Fibroblast of skin of left quadriceps (primary cell): ENCODE measurements at regions not wholly inside any gene's neighbourhood (a gene's known extent, or its start where the extent isn't known, plus 50 kb on each side); places are given as distances from the start of the nearest gene placed in this dataset.

Experiments used
- DNase-seq, 2 experiments: peaks; one replicate each; pipeline ENCODE4 v3.0.0-alpha.2; 2013; ENCODE audit warnings: low read depth in 2 of 2

DNA sequence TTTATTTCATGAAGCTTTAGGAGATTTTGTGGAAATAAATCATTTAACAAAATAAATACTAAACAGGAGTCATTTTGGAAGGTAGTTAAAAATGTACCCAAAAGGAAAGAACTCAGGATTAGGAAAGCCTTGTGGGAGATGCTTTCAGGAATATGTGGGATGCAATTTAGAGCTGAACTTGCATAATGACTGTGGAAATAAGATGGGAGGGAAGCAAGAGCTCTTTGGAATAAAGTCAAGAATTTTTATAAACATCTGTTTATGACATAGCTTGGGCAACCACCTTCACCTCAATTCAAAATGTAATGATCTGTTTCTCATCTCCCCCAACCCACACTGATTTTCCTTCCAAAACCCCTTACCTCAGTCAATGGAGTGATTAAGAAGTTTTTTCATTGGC lies 623.8 kb downstream of the FAT4 start:
- DNase-seq = peak; percentile 10

DNA sequence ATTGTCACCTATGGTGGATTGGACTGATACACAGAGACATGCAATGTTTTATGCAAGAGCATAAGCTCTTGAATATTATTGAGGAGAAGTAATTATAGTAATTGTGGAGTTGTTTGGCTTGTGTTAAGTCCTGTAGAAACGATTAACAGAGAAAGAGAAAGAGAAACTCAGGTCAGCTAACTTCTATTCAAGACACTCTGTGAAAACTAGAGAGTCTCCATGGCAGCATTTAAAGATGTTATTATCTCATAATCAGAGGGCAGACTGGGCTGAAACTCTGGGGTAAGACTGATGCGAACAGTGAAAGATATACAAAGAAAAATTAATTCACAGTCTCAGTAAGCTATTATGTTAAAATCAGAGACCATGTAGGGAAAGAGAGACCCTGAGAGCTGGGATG lies 625.7 kb downstream of the FAT4 start:
- no peak for DNase-seq

DNA sequence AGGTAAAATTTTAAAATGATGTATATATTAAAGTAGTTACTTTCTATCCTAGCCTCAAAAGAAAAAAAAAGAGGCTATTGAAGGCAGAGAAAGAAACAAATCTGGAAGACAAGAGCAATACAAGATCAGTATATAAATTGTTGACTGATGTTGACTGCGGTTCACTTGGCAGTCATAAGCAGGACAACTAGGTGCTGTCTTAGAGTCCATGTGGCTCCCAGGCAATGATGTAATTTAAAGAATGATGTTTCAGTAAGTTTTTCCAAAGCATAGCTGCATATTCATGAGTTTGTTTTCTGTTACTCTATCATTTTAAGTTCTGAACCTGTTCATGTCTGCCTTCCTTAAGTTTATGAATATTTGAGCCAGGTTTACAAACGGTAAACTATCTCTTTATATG lies 630.2 kb downstream of the FAT4 start:
- no peak for DNase-seq

DNA sequence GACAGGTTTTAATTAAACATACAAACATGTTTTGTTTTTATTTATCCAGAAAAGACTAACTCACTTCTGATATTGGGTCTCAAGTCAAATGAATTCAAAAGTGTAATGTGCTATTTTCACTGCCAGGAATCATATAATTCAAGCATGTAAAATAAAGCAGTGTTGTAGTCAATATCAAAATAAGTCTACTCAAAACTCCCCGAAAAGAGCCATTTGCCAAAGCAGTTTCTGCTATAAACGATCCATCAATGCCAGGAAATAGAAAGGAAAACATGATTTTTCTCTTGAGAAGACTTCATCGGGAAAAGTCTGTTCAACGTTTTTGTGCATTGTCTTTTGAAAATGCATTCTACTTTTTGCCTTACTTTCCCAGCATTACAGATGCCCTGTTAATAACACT lies 633.3 kb downstream of the FAT4 start:
- DNase-seq = no peak

DNA sequence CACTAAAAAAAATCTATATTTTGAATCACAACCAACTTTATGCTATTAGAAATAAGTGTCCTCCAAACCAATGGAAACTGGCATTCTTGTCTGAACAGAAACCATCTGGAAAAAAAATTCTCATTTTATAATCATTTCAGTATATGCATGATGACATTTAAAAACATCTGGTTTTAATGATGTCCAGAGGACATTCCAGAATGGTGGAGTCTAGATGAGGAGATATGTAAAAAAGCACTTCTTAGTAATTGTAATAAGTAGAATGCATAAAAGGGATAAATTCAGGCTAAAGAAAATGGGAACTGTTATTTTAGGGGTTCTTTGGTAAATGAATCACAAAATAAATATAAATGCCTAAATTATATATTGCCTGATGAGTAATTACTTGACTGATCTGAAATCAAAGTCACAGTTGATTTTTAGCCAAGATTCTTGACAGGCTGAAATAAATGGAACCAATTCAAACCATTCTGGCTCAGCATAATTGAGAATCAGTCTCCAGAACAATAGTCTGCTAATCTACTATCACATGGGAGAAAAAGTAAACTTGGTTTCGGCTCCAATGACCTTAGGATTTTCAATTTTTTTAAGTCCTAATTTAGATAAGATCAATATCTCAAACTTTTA lies 636.6 kb downstream of the FAT4 start:
- peak; percentile 80 to 84 for DNase-seq

DNA sequence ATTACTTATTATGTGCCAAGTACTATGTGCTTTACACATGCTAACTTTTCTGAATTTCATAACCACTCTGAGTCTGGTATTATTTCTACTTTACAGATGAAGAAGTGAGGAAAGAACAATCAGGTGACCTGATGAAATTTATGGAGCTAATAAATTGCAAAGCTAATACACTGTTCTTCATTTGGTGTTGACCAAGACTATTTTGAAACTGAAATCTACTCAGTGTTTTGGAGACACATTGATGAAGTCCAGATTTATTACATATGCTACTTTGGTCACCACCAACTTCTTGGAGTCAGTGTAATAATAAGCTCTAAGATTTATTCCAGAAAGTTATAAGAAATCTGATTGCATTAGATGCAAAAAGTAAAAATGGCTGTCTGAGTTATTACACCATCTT lies 637.9 kb downstream of the FAT4 start:
- peak; percentile 14 to 16 for DNase-seq

DNA sequence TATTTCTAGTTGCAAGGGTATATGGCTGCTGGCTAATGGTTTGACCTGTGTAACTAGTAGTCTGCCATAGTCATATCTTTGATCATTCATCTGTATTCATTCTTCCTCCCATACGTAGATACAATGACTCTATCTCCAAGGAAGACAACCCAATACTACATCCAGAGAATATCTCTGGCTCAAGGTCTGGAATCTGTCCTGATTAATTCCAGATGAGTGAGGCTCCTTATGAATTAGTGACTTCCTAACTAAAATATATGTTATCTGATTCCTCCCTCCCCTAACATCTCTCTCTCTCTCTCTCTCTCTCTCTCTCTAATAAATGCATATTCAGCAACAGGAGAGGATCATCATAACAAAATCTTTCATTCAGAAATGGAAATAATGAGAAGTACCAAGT lies 641.5 kb downstream of the FAT4 start:
- peak; percentile 47 to 50 for DNase-seq

DNA sequence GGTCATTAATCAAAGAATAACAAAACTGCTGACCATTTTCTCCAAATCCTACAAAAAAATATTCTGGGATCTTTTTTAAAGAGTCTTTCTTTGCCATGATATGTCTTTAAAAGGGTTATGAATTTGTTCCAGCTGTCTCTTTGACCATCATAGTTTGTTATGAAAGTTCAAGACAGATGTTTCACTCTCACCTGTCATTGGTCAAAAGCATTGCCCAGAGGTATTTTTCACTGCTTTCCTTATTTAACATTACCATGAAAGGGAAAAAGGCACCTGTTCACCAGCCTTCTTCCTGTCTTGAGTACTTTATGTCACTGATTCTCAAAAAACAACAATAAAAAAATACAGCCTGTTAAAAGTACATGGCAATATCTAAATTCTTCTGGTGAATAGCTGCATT lies 643.8 kb downstream of the FAT4 start:
- DNase-seq = no peak

DNA sequence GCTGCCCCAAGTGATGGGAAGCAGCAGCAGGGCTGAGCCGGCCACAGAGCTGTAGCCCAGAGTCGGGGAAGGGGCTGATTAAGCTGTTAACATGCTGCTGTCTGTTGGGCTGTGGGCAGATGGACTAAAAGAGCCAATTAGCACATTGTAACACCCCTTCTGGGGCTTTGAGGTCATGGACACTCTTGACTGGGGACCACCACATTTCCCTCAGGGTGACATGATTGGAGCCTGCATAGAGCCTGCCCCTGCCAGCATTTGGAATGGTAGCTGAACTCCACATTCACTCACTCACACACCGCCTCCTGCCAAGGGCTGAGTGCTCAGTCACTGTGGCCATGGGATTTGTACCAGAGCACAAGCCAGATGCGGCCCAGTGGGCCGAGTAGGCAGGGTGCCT lies 646.9 kb downstream of the FAT4 start:
- DNase-seq = no peak

DNA sequence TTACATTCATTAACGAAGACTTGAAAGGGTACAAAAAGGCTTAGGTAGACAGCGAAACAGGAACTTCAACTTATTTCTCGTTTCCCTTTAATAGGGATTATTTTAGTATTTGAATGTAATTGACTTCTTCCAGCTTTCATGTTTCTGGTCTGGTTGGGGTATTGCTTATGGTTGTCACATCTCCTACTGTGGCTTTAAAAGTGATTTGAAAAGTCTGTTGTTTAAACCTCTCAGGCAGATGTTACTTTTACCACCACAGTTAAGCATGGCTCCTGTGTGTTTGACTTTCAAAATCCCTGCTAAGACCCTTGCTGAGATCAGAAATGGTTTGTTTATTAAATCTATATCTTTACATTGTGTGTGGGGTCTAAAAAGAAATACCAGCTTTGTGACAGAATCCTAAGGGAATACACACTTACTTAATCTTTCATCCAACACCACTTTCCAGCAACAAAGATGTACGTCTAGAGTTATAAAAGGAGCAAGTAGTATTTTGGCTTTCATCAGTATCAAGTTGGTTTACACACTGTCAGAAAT lies 661.2 kb downstream of the FAT4 start:
- DNase-seq = no peak

DNA sequence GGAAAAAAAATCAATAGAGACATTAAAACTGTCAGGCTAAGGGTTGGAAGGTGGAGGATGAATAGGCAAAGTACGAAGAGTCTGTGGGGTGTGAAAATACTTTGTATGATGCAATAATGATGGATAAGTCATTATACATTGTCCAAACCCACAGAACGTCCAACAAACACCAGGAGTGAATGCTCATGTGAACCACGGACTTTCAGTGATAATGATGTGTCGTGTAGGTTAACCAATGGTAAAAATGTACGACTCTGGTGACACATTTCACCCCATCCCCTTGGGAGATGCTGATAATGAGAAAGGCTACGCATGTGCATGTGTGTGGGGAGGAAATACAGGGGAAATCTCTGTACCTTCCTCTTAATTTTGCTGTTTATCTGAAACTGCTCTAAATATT lies 665.2 kb downstream of the FAT4 start:
- DNase-seq = no peak

DNA sequence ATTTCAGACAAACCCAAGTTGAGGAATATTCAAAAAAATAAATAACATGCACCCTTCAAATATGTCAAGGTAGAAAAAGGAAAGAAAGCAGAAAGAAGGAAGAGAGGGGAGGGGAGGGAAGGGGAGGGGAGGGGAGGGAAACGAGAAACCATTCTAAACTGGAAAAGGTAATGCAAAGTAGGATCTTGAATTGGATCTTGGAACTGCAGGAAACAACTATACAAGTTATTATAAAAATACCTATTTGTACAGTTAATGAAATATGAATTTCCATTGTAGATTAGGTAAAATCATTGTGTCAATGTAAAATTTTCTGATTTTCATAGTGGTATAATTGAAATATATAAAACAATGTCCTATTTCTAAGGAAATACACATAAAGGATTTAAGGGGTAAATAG lies 668.4 kb downstream of the FAT4 start:
- DNase-seq = no peak

DNA sequence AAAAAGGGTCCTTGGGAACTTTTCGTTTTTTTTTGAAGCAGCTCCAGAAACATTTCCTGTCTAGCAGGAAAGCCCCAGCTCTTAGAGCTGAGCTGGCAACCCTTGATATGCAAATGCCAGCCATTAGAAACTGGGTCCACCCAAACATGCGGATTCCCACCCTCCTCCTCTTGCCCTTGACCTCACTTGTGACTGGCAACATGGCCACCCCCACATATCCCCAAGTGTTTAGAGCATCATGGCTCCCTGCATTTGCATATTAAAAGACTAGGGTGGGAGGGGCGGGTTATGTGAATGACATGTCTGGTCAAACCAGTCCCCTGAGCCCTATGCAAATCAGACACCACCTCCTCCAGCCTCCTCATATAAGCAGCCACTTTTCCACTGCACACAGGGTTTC lies 671.1 kb downstream of the FAT4 start:
- no peak for DNase-seq

DNA sequence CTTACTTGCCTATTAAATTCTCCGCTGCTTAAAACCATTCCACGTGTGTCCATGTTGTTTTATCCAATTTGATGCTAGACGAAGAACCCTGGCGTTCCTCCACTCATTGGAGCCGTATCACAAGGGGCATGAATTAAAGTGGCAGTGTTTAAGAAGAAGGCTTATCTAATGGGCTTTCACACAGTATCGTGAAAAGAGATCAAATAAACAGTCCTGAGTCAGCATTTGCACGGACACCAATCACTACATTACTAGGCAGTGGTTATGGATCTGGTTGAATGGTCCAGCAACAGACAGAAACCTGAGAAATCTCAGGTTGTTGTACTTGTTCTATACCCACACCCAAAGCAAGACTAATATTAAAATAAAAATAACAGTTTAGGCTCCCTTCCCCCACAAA lies 671.6 kb downstream of the FAT4 start:
- DNase-seq = no peak

DNA sequence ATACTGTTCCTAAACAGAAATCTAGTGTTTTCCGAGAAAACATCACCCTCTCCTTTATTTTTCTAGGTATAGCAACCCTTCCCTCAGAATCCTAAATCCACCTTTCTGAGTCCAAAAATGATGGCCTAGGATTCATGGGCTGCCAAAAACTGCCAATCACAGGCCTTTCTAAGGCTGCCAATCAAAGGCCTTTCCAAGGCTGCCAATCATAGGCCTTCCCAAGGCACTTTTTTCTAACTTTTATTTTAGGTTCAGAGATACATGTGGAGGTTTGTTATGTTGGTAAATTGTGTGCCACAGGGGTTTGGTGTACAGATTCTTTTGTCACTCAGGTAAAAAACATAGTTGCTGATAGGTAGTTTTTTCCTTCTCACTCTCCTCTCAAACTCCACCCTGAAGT lies 673.7 kb downstream of the FAT4 start:
- no peak for DNase-seq

DNA sequence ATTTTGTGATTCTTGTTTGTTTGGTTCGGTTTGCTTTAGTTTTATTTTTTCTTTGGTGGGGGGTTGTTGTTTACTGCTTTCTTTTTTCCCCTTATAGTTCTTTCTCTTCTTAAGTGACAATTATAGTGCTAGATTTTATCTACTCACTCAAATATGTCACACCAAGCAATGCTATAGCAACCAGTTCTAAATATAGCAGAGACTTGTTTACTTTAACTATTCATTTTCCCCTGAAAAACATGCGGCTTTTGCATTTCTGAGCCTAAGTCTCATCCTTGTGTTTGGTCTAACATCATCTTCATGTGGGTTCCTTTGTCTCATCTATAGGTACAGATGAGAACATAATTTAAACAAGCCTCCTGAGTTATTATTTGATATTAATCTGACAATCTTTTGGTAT lies 676.6 kb downstream of the FAT4 start:
- DNase-seq = peak in 1 of 2 experiments; percentile 3

DNA sequence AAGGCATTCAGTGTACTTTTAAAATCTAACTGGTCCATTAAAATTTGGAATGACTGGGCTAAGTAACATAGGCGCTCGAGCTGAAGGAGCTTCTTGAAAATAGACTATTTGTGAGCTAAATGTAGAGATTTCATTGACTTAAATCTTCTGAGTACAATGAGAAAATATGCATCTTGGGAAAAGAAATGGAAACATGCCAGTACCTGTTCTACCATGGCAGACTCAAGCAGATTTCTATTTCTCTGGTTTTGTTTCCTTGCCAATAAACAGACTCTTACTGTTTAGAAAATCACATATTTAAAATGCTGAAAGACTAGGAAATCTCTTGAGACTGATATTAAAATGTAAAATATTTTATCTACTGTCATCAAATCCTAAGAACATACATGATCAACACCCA lies 678.1 kb downstream of the FAT4 start:
- DNase-seq = peak in 1 of 2 experiments; percentile 4

DNA sequence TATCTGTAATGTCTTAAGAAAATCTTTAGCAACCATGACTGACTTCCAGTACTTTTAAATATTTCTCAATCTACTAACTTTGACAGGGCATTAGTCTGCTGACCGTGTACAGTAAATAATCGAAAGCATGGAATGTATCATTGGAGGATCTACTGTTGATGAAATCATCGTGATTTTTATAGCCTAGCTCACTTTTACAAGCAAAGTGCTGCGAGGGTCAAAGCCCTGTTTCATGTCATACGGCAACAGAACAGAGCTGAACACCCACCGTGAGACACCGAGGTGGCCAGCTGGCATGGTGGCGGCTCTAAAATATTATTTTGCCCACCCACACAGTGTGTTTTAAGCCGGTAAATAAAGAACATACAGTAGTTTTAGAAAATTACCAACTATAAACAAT lies 679.3 kb downstream of the FAT4 start:
- DNase-seq = no peak

DNA sequence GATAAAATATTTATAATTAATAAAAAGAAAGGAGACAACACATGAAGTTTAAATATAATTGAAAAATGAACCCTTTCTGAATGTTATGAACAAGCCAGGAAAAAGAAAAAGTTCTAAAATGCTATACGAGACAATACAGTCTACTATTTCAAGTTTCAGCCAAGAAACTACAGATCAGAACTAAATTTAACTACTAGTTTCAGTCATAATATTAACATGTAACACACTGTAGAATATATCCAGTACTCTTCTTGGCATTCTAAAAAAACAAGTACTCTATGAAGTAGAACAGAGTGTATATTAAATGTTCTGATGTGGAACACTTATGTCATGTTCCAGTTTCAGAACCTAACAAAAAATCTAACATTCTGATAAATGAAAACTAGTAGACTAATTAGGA lies 679.7 kb downstream of the FAT4 start:
- DNase-seq = no peak

DNA sequence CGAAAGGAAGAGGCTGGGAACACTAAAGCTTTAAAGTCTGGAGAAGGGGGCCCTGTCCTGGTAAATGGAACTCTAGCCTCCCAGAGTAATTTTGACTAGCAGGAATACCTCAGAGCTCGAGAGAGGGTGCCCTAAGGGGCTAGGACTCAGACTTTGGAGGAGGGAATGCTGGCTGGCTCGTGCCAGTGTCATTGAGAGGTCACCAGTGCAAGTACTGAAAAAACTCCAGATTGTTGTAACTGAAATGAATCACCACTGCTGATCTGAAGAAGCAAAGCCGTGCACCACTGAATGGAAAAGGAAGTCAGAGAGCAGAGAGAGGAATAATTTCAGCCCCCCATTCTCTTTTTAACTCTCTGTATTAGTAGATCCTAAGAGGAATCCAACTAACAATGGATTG lies 690.2 kb downstream of the FAT4 start:
- DNase-seq = no peak

DNA sequence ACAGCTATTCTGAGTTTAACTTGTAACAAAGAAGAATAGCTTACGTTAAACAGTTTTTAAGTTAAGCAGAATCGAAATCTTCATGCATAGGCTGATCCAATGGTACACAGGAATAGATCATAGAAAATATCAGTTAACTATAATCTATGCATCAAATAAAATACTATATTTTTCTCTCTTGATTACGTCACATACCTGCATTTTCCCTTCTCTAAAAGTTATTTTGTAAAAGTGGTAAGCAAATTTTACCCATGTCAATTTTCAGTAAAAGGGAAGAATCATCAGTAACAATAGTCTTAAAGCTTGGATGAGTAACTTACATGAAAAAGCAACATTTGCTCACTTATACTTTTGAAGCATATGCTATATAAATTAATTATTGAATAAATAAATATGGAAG lies 692.4 kb downstream of the FAT4 start:
- DNase-seq = no peak

DNA sequence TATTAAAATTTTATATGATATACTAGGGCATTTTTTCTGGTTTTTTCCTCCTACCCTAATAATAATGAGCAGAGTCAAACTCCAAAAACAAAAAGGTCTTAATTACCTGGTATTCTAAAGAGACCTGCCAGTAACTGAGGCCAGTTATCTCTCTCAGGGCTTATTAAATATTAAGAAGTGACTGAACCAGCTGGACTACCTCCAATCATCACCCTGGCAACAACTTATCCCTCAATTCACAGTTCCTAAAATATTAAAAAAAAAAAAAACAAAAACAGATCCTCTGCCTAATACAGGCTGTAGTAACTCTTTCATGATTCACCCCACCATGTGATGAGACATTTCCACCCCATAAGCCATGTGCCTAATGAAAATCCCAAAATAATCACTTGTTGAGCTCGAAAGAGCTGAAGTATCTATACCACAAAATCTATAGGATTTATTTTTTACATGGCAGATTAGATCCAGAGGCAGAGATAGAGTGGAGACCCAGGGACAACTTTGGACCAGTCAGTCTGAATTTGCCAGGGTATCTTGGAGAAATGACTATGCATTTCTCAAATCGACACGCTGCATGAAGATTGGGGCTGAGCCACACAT lies 698.0 kb downstream of the FAT4 start:
- DNase-seq = no peak

DNA sequence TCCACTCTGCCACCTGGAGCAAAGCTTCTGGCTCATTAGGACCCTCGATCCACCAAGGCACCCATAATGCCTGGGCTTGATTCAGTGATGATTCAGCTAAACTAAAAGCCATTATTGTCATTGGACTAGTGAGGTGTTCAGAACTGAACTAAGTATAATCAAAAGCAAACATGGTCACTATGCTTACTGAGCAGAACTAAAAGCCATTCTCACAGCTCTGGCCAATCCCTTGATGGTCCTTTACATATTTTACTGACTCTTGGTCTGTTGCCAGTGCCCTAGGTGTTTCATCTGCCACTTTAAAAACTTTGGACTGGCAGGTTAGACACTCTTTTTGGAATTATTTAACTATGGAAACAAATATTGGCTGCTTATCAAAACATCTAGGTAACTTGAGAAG lies 703.5 kb downstream of the FAT4 start:
- no peak for DNase-seq

DNA sequence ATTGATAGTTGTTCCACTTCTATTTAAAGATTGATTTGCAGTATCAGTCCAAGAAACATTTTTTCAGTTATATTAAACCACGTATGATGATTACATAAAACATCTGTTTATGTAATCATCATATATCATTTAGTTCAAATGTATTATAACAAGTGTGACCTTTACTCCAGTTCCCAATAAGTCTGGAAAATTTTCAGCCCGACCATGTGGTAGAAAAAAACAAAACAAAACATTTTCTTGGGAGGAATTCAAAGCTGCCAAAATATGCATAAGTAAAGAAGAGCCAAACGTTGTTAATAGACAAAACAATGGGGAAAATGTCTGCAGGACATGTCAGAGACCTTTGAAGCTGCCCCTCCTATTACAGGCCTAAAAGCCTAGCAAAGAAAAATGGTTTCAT lies 709.1 kb downstream of the FAT4 start:
- DNase-seq = no peak
